ENCODE measurements at regions not wholly inside any gene's neighbourhood (a gene's known extent, or its start where the extent isn't known, plus 50 kb on each side); places are given as distances from the start of the nearest gene placed in this dataset.

GRCh38 chr11:15913261-15913660, 443.1 kb downstream of the SOX6 start:
- DNase-seq (ENCODE audit: insufficient read length, low spot score) (no peak), FAIRE-seq (no peak)

Data from GM19239 (cell line).